HG03432 (cell line): ENCODE measurements at regions not wholly inside any gene's neighbourhood (a gene's known extent, or its start where the extent isn't known, plus 50 kb on each side); places are given as distances from the start of the nearest gene placed in this dataset.

ENCODE experiments used
- ATAC-seq: cut with Tn5 transposase; IDR thresholded peaks from one replicate; pipeline ENCODE4 v1.9.1; 2021; ENCODE audit warnings: mild to moderate bottlenecking, moderate library complexity; ENCODE audit not compliant: unreplicated experiment

DNA sequence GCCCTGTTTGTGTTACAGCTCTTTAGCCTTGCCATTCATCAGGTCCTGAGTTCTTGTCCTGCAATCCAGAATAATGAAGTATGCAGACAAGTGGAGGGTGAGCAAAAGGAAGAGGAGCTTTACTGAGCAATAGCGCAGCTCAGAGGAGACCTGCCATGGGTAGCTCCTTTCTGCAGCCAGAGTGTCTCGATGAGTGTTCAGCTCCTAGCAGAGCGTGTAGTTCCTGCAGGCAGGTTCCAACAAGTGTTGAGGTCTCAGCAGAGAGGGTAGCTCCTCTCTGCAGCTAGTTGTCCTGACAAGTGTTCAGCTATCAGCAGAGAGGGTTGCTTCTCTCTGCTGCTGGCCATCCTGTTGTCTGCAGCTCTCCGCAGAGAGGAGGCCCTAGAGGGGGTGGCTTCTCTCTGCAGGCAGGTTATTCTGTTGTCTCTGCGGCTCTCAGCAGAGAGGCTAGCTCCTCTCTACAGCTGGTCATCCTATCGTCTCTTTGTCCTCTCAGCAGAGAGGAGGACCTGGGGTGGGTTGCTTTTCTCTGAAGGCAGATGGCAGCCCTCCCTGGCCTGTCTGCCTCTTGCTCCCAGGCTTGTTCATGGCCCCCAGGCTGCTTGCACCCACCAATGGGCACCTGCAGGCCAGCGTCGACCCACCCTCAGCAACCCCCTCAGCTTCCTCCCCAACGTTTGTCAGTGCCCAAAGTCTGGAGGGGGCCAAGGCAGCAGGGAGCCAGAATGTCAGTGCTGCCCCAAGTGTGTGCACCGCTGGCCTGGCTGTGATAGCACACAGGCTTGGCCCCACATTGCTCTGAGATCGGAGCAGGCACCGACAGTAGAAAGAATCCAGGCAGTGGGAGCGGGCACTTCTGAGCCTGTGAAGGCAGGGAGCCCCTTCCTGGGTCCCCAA, 112.5 kb upstream of the RUNX3 start:
- ATAC-seq, result no peak

DNA sequence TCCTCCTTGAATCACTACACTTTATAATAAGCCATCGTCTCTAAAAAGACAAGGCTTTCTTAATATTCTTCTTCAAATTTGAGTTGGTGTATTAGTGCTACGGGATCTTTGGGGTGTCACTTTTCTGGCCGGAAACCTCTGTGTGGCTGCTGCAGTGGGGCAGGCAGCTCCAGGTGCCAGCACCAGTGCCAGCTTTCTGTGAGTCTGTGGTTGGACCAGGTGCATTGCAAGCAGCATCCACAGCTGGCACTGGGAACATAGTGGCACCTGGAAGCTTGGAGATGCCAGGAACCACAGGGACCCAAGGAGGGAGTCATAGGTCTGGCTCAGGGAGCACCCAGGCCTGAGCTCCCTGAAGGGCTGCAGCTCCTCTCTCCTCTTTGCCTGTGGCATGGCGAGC, 111.8 kb upstream of the RUNX3 start:
- ATAC-seq, result no peak

DNA sequence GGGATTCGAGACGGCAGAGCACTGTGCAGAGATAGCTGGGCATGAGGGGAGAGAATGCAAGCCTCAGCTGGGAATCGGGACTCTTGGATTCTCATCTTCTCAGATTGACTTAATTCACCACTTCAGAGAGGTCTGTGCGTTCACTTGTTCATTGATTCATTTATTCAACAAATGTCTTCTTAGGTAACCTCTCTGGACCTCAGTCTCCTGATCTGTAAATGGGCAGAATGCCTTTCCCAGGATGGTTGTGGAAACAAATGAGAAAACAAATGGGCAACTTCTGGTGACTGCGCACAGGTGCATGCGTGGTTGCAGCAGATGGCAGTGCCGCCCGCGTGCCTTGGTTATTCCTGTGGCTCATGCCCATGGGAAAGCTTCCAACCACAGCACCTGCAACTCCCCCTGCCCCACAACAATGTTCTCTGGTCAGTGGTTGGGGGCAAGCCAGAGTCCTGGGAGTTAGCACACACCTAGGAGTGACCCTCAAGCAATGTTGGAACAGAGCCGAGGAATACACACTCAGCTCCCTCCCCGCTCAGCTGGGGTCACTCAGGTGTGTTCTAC, 110.1 kb upstream of the RUNX3 start:
- no peak for ATAC-seq

DNA sequence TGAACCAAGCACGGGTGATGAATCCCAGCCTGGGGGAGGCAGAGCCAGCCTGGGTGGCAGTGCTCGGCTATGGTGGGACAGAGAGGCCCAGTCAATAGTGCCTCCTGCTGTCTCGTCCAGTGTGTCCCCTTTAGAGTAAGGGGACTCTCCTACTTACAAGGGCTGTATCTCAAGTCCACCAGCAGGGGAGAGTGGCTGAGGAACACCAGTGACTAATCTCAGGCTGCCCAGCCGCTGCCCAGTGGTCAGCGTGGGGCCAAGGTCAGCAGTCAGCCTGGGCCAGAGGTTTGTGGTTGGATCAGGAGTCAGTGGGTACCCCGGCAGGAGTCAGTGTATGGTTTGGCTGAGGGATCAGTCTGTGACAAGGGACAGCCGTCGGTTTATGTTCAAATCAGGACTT, 109.2 kb upstream of the RUNX3 start:
- ATAC-seq, result no peak

DNA sequence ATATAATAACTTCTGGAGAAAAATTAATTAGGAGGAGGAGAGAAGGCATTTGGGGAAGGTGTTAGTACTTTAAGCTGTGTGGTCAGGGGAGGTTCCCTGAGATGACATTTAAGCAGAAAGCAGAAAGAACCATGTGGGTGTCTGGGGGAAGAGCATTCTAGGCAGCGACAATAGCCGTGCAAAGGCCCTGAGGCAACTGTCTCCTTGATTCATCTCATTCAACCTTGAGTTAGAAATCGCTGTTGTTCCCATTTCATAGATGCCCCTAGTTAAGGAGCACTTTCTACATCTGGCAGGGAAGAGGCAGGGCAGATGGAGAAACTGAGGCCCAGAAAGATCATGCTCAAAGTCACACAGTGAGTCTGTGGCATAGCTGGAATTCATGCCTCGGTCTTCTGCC, 108.6 kb upstream of the RUNX3 start:
- ATAC-seq, result no peak

DNA sequence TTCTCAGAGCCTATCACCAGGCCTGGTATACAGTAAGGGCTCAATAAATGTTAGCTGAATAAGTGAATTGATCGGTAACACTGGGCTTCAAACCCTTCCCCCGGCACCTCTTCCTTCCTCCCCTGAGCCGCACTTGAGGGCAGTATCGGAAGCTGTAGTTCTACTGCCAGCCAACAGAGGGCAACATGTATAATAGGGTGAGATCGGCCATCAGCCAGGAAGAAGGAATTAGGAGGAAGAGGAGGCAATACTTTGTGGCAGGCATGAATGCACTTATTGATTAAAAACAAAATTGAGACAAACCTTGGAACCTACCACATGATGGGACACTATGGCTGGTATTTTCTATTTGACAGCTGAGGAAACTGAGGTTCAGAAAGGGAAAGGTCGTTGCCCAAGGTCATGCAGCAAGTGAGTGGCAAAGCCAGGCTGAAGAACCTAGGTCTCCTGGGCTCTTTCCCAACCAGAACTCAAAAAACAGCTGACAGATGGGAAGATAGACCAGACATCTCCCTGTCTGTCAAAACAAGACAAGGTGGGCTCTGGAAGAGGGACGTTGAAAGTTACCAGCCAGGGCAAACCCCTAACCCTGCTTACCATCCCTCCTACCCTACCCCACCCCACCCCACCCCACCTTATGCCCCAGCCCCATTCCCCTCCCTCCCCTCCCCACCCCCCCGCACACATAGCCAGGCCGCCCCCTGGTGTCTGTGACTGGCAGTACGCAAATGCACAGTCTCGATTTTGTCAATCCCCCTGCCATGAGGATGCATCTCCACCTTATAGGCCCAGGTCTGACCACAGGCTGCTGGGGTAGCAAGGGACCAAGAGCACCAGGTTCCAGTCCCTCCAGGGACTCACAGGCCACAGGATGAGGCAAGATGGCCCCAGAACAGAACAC, 107.3 kb upstream of the RUNX3 start:
- no peak for ATAC-seq

DNA sequence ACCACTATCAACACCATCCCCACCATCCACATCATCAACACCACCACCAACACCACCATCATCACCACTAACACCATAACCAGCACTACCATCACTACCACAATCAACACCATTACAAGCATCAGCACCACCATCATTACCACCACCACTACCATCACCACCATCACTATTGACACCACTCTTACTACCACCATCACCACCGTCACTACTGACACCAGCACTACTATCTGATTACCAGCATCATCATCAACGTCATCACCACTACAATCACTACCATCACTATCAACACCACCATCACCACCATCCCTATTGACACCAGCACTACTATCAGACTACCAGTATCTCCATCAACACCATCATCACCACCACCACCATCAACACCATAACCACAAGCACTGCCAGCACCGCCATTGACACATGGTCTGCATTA, 106.1 kb upstream of the RUNX3 start:
- ATAC-seq, result no peak

DNA sequence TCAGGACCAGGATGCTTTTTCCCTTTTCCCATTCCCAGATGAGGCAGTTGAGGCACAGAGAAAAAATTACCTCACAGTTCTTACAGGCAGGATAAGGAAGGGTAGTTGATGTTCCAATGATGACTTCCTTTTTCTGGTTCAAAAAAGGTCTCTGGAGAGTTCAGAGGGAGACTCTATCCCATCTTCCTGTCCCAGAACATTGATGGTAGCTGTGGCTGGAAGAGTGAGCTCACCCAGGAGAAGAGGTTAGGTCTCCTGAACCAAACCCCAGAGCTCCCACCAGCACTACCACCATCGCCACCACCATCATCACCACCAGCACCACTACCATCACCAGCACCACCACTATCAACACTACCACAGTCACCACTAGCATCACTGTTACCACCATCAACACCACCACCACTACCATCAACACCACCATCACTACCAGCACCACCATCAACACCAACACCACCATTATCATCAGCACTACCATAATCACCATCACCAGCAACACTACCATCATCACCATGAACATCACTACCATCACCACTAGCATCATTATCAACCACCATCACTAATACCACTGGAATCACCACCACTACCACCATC, 105.5 kb upstream of the RUNX3 start:
- no peak for ATAC-seq

DNA sequence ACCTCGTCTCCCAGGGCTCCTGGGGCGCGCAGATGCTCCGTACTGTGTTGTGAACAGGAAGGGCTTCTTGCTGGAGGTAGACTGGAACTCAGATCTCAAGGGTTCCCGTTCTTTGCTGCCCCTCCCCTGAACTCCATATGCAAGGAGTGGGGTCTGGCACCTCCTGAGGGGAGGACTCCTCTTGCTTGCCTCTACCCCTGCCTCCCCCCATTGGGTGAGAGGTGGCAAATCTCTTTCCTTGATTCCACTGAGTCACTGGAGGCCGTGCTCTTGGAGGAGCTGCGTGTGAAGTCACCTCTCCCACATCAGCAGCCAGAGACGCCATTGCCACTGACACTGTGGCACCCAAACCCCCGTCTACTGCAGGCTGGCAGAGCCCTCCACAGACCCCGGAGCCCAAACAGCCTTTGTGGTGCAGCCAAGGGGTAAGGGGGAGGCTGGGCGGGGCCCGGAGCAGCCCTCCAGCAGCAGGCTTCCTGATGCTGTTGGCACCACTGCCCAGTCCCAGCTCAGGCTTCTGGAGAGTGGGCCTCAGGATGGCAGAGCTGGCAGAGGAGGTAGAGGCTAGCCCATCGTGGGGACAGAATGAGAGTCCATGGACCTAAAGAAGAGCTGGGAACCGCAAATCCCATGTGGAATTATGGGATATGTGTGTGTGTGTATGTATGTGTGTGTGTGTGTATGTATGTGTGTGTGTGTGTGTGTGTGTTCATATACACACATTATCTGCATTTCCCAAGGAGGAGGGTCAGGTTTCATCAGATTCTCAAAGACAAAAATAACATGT, 104.9 kb upstream of the RUNX3 start:
- ATAC-seq, result no peak

DNA sequence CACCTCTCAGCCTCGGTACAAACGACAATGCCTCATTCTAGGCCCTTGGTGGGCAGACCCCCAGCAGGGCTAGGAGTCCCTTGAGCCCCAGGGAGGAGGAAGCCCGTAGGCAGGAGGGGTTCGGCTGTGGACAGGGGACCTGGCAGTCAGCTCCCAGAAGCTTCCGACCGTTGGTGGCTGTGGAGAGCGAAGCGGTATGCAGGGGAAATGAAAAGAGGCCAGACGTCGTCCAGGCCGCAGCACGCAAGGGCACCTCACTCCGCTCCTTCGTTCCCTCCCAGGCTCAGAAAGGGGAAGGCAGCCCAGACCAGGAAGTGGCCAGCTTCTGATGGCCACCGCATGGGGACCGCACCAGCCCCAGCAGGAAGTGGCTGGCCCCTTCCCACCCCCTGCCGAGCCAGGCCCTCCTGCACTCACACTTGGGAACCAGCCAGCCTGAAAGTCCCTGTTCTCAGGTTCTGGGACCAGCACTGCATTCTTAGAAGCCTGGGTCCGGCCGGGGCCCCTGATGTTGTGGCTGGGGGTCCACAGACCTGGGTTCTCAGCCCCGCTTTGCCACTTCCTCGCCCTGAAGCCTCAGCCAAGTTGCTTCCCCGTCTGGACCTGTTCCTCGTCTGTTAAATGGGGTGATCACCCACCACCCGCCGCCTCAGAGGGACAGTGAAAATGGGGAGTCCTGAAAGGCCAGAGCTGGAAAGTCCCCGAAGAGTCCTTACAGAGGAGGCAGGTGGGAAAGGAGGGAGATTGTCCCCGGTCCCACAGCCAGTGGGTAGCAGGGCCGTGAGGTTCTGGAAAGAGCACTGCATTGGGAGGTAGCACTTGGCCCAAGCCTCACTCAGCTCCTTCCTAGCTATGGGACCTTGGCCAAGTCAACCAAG, 104.0 kb upstream of the RUNX3 start:
- no peak for ATAC-seq

DNA sequence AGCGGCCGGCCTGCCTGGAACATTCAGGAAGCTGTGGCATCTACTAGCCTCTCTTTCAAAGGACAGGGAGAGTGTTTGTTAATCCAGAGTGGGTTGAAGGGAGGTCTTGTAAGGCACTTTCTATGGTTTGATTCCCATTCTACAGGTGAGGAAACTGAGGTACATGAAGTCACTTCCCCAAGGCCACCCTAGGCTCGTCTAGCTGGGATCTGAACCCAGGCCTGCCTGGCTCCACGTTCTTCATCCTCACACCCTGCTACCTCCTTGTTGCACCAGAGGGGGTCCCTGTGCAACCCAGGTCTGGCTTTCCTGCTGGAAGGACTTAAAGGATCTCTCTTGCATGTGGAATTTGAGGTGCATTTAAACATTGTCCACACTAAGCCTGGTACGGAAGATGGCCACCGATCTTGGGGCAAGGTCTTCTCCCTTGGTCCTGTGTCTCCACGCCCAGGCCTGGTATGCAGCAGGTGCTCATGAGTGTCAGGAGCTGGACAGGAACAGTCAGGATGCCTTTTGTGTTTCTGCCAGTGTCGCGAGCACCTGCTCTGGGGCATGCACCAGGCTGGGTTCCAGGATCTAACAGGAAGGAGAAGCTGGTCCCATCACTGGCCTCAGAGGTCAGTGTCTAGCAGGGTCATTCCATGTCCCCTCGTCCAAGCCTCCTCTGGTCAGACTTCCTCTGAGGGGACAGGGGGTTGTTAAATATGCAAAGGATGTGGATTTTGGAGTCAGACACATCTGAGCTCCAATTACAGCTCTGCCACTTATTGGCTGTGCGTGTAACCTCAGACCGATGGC, 103.2 kb upstream of the RUNX3 start:
- ATAC-seq, result no peak

DNA sequence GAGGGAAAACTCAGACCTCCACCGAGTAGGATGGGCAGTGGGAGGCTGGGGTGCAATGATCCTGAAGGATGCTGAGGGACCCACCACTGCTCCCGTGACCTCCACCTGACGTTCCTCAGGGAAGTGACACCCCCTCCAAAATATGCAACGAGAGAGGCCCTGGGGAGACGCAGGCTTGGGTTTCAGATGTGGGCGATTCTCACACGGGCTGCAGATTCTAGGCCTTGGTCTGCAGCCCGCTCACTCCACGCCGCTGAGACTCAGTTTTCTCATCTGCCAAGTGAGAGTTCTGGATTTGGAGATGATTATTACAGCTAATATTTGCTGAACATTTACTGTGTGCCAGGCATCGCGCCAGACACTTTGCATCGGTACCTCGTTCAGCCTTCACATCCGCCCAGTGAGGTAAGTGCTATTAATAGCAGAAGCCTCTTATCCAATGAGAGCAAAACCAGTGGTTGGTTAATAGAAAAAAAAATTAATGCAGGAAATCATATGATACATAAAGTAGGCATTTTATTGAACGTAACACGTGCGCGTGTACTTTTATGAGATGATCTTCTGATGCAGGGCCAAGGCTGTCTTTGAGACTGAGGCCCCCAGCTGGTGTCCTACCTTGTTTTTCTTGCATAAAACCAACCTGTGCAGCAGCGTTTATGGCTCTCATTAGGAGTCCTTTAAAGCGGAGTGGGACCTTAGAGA, 102.0 kb upstream of the RUNX3 start:
- peak; percentile 41 for ATAC-seq

DNA sequence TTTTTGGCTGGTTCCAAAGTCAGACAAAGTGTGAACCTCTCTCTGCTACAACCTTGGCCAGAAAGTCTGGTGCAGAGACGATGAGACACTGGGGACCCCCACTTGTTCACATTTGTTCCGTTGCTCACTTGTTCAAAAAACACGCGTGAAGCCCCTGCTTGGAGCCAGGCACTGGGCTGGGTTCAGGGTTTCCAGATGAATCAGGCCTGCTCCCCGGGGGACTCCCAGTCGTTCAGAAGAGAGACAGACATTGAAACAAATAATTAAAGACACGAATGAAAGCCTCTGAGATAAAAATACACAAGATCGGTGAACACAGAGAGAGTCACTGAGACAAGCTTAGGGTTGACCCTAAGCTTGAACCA, 101.5 kb upstream of the RUNX3 start:
- peak; percentile 24 for ATAC-seq

DNA sequence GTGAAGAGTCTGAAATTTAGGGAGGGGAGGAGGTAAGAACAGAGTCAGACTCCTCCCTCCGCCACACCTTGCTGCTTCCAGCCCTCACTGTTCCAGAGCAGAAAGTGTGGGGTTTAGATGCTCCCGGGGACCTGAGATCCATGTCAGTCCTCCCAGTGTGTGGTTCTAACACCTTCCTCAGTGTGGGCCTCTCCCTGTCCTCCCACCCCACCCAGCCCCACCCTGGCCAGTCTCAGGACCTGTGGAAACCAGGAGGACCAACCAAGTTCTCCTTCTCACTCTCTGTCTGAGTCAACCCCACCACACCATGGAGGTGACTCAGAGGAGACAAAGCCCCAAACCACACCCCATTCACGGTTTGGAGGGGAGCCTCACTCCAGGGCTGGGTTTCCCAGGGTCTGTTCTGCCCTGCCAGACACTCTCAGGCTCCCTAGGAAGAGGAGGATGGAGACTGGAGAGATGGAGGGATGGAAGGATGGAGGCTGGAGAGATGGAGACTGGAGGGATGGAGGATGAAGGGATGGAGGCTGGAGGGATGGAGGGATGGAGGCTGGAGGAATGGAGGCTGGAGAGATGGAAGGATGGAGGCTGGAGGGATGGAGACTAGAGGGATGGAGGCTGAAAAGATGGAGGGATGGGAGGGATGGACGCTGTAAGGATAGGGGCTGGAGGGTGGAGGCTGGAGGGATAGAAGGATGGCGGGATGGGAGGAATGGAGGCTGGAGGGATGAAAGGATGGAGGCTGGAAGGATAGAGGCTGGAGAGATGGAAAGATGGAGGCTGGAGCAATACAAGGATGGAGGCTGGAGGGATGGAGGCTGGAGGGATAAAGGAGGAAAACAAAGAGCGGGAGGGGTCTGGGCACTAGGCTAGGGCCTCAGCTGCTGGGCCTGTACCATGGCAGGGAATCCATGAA, 100.9 kb upstream of the RUNX3 start:
- peak; percentile 42 for ATAC-seq

DNA sequence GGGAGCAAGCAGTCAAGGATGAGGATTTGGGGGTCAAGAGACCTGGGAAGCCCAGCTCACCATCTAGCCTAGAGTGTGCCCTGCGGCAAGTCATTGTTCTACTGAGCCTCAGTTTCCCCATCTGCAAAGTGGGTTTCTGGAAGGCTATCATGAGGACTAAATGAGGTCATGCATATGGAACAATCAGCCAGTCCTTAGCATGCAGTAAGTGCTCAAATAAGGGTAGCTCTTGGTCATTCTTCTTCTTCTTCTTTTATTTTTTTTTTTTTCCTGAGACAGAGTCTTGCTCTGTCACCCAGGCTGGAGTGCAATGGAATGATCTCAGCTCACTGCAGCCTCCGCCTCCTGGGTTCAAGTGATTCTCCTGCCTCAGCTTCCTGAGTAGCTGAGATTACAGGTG, 99.9 kb upstream of the RUNX3 start:
- ATAC-seq, result no peak

DNA sequence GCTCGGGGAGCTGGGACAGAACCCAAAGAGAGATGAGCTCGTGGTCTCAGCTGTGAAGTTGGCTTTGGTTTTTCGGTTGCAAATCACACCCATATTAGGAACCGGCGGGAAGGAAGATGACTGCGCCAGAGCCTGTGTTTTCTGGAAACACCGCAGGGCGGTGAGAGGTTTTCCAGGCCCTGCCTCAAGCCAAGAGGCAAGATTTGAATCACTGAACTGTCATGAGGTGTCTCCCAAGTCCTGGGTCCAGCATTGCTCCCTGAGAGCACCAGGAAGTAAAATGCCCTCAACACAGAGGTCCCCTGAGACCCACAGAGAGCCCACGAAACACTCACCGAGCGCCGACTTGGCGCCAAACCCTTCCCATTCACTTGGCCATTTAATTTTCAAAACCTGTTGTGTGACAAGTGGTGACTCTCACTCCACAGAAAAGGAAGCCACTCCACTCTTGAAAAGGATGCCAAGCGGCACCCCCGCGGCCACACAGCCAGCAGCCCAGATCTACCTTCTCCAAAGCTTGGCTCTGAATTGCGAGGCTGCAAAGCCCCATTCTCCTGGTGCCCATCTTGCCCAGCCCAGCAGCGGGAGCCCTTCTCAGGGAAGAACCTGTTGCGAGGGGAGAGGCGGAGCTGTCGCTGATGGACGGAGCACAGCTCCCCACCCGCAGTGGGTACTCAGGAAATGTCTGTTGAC, 99.0 kb upstream of the RUNX3 start:
- no peak for ATAC-seq

DNA sequence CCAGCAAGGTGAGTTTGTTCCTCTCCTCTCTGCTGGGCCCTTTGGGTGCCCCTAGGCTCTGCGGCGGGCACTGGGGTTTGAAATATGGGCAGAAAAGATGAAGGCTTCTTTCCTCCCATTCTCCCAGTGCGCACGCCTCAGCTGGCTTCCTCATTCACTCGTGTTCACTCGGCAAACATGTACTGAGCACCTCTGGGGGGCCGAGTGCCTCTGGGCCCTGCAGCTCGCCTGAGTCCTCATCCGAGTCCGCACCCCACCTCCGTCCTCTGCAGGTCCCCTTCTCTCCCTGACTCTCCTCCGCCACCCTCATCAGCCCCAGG, 98.5 kb upstream of the RUNX3 start:
- no peak for ATAC-seq
